ENCODE measurements at regions not wholly inside any gene's neighbourhood (a gene's known extent, or its start where the extent isn't known, plus 50 kb on each side); places are given as distances from the start of the nearest gene placed in this dataset.

DNA sequence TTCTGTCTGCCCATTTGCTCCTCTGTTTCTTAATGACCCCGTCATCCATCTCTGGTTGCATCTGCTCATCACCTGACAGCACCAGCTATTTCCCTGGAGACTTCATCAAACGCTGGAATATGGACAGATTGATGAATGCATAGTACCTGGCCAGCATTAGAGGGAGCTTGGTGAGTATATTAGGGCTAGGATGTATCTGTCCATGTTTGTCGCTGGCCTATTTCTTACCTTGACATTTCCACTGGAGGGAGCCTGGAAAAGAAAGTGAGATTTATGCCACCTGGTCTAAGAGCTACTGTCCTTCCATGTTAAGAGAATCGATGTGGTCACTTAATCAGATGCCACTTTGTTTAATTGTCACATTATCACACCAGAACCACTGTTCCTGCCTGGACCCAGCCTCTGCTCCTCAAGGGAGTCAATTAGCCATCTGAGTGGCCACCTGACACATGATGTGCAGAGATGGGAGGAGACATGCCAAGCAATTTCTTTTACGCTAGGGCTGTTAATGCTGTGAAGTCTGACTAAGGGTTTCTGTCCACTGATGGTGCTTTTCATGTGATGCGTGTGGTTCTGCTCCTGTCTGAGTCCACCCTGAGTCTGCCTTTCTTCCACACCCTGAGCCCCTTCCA is 75.3 kb upstream of the SFSWAP start (continued):
- TF ChIP-seq GABPA (IDR thresholded peaks at IDR 0.05; ENCODE audit: borderline replicate concordance, insufficient read depth, low read length) = no peak
- TF ChIP-seq TCF12 (IDR thresholded peaks at IDR 0.05; ENCODE audit: low read depth, low read length) = no peak

All from H1 (cell line).